ENCODE measurements at regions not wholly inside any gene's neighbourhood (a gene's known extent, or its start where the extent isn't known, plus 50 kb on each side); places are given as distances from the start of the nearest gene placed in this dataset.

DNA sequence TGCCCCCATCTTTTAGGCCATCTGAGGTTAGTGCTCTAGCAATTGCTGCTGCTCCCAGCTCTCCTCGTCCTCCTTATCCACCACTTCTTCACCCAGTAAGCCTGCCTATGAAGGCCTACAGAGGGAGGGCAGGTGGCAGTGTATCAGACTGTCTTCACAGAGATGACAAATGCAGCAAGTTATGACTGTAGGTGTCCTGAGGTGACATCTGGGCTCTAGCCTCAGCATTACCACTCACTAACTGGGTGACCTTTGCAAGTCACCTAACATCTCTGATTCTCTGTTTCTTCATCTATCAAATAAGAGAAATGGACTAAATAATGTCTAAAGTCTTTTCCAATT lies 151.6 kb downstream of the NOC3L start:
- H3K4me3 ChIP-seq (ENCODE audit: low read depth, low read length, poor library complexity, severe bottlenecking): no peak overlapping the region
- intact Hi-C loops (cut with micrococcal nuclease; ENCODE audit: unreplicated experiment): no loop called here
- no peak overlapping the region for H3K27ac ChIP-seq (ENCODE audit: low read depth, low read length, poor library complexity, severe bottlenecking)
- no peak for DNase-seq (ENCODE audit: low spot score)
- no peaks in the 10 kb centered on the region for H3K9me3 ChIP-seq (ENCODE audit: low read depth, low read length, poor library complexity, severe bottlenecking)
- TF ChIP-seq EZH2 (IDR thresholded peaks at IDR 0.05; ENCODE audit: borderline replicate concordance, low read depth, low read length, poor library complexity, severe bottlenecking): no peak
- TF ChIP-seq CTCF (conservative IDR thresholded peaks at IDR 0.05; ENCODE audit: low read depth, low read length): no peak
- ChIA-PET POLR2A (ENCODE audit: low non-redundant PET) (no interaction called here), CTCF (no interaction called here)
- H3K36me3 ChIP-seq (ENCODE audit: insufficient read depth, low read length, poor library complexity, severe bottlenecking): no peaks in the 10 kb centered on the region
- H3K27me3 ChIP-seq (replicated peaks; ENCODE audit: insufficient read depth, low read depth, low read length, poor library complexity): no peaks in the 10 kb centered on the region
- H3K4me1 ChIP-seq (ENCODE audit: insufficient read depth, low read length, poor library complexity, severe bottlenecking): no peaks in the 10 kb centered on the region
- BruUV-seq (replicated peaks): no TSS peak

DNA sequence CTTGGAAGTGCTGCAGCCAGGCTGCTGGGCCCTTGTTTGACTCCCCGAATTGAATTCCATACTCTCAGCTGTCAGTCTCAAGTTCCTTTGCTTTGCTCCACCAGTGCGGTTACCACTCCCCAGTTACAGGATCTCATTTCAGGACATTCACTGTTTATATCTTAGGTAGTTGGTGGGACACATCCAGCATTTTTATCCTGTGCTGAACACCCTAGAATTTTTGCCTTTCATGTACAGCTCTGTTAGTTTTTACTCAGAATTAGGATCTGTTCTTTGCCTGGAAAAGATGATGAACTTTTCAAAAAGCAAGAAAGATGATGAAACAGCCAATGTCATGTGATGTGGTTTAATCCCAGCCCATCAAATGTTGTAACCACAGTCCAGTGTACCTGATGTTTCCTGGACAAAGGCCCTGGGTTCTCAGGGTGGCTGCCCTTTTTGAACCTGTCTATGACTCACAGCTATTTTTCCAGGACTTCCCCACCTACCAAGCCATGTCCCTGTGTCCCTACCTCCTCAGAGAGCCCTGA lies 149.7 kb downstream of the NOC3L start:
- POLR2A ChIA-PET (ENCODE audit: low non-redundant PET): no interaction called here

DNA sequence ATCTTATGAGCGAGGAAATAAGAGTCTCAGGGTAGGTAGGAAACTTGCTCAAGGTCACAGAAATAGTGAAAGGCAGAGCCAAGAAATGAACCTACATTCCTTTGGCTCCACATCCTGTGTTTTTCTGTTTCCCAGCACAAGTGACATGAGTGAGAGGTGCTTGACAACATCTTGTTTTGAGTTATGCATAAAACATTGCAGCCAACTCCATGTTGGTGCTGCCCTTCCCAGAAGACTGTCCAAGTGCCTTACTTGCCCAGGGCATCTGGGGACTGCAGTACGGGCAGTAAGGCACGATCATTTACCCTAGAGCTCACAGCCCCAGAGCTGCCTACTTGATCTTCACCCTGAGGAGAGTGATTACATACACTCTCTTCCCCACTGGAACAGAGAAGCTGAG lies 148.8 kb downstream of the NOC3L start:
- BruUV-seq (replicated peaks): no TSS peak
- Histone ChIP-seq H3K27ac (ENCODE audit: low read depth, low read length, poor library complexity, severe bottlenecking) (no peak overlapping the region), H3K9me3 (ENCODE audit: low read depth, low read length, poor library complexity, severe bottlenecking) (no peaks in the 10 kb centered on the region), H3K36me3 (ENCODE audit: insufficient read depth, low read length, poor library complexity, severe bottlenecking) (no peaks in the 10 kb centered on the region), H3K4me3 (ENCODE audit: low read depth, low read length, poor library complexity, severe bottlenecking) (no peak overlapping the region), H3K27me3 (replicated peaks; ENCODE audit: insufficient read depth, low read depth, low read length, poor library complexity) (no peaks in the 10 kb centered on the region), H3K4me1 (ENCODE audit: insufficient read depth, low read length, poor library complexity, severe bottlenecking) (no peaks in the 10 kb centered on the region)
- ChIA-PET POLR2A (ENCODE audit: low non-redundant PET) (no interaction called here), CTCF (no interaction called here)
- no peak for DNase-seq (ENCODE audit: low spot score)
- TF ChIP-seq CTCF (conservative IDR thresholded peaks at IDR 0.05; ENCODE audit: low read depth, low read length) (no peak), EZH2 (IDR thresholded peaks at IDR 0.05; ENCODE audit: borderline replicate concordance, low read depth, low read length, poor library complexity, severe bottlenecking) (no peak)
- intact Hi-C loops (cut with micrococcal nuclease; ENCODE audit: unreplicated experiment): no loop called here

More for the DNA sequence above, 149.7 kb downstream of the NOC3L start:
- Histone ChIP-seq H3K27ac (ENCODE audit: low read depth, low read length, poor library complexity, severe bottlenecking) (no peak overlapping the region), H3K36me3 (ENCODE audit: insufficient read depth, low read length, poor library complexity, severe bottlenecking) (no peaks in the 10 kb centered on the region), H3K9me3 (ENCODE audit: low read depth, low read length, poor library complexity, severe bottlenecking) (no peaks in the 10 kb centered on the region), H3K4me3 (ENCODE audit: low read depth, low read length, poor library complexity, severe bottlenecking) (no peak overlapping the region), H3K4me1 (ENCODE audit: insufficient read depth, low read length, poor library complexity, severe bottlenecking) (no peaks in the 10 kb centered on the region), H3K27me3 (replicated peaks; ENCODE audit: insufficient read depth, low read depth, low read length, poor library complexity) (no peaks in the 10 kb centered on the region)
- TF ChIP-seq EZH2 (IDR thresholded peaks at IDR 0.05; ENCODE audit: borderline replicate concordance, low read depth, low read length, poor library complexity, severe bottlenecking) (no peak), CTCF (conservative IDR thresholded peaks at IDR 0.05; ENCODE audit: low read depth, low read length) (no peak)
- BruUV-seq (replicated peaks): no TSS peak
- CTCF ChIA-PET: no interaction called here
- intact Hi-C loops (cut with micrococcal nuclease; ENCODE audit: unreplicated experiment): no loop called here
- DNase-seq (ENCODE audit: low spot score): no peak
